Osteoblast (primary cell): ENCODE measurements at regions not wholly inside any gene's neighbourhood (a gene's known extent, or its start where the extent isn't known, plus 50 kb on each side); places are given as distances from the start of the nearest gene placed in this dataset.

Source experiments
- DNase-seq: peaks from one replicate; pipeline ENCODE4 v3.0.0; 2011; ENCODE audit warnings: low spot score, mixed read lengths; ENCODE audit not compliant: insufficient read length; ENCODE audit errors: missing footprints
- H2AFZ ChIP-seq: 2 replicates; pipeline ENCODE4 v1.6.0; 2011; ENCODE audit warnings: mild to moderate bottlenecking, low read length
- H3K27ac ChIP-seq: 2 replicates; pipeline ENCODE4 v1.5.1; 2011; ENCODE audit warnings: mild to moderate bottlenecking, low read depth, low read length, moderate library complexity
- H3K27me3 ChIP-seq: 2 replicates; pipeline ENCODE4 v1.6.0; 2012; ENCODE audit warnings: mild to moderate bottlenecking, control low read depth, inconsistent platforms, low read length, moderate library complexity; ENCODE audit not compliant: insufficient read depth
- H3K36me3 ChIP-seq: 2 replicates; pipeline ENCODE4 v1.5.1; 2011; ENCODE audit warnings: mild to moderate bottlenecking, low read length, control low read depth, moderate library complexity; ENCODE audit not compliant: insufficient read depth
- H3K4me1 ChIP-seq: 2 replicates; pipeline ENCODE4 v1.5.1; 2011; ENCODE audit warnings: mild to moderate bottlenecking, low read length, control low read depth, moderate library complexity; ENCODE audit not compliant: insufficient read depth
- H3K4me2 ChIP-seq: 2 replicates; pipeline ENCODE4 v1.6.0; 2011; ENCODE audit warnings: mild to moderate bottlenecking, low read length; ENCODE audit not compliant: insufficient read depth
- H3K4me3 ChIP-seq: fragments of 200-600 bp; sonication (generic); 3 replicates; pipeline ENCODE4 v1.5.1; 2012; ENCODE audit warnings: mild to moderate bottlenecking, low read length, inconsistent platforms; ENCODE audit not compliant: insufficient read depth
- H3K79me2 ChIP-seq: 2 replicates; pipeline ENCODE4 v1.6.0; 2012; ENCODE audit warnings: mild to moderate bottlenecking, low read length, control low read depth, inconsistent platforms; ENCODE audit not compliant: insufficient read depth
- H3K9me3 ChIP-seq: 2 replicates; pipeline ENCODE4 v1.5.1; 2011; ENCODE audit warnings: low read depth, low read length, control low read depth
- H4K20me1 ChIP-seq: 2 replicates; pipeline ENCODE4 v1.6.0; 2012; ENCODE audit warnings: mild to moderate bottlenecking, low read length, control low read depth; ENCODE audit not compliant: insufficient read depth
- CTCF ChIP-seq: IDR thresholded peaks from 2 replicates; pipeline ENCODE4 v1.5.1; 2011; ENCODE audit warnings: mild to moderate bottlenecking, low read depth, low read length, moderate library complexity; ENCODE audit errors: extremely low read depth

- Histone ChIP-seq H4K20me1 (no peaks in the 10 kb centered on the region), H2AFZ (no peak overlapping the region), H3K4me3 (no peak overlapping the region), H3K9me3 (no peaks in the 10 kb centered on the region), H3K36me3 (no peaks in the 10 kb centered on the region), H3K4me2 (no peak overlapping the region), H3K4me1 (no peaks in the 10 kb centered on the region), H3K27ac (no peak overlapping the region), H3K79me2 (no peaks in the 10 kb centered on the region), H3K27me3 (no peaks in the 10 kb centered on the region)
- TF ChIP-seq CTCF = no peak
- DNase-seq = no peak
Observed at GRCh38 chr6:55955684-55956083, 80.3 kb upstream of the BMP5 start.

- no peaks in the 10 kb centered on the region for H3K9me3 ChIP-seq
- no peaks in the 10 kb centered on the region for H3K27me3 ChIP-seq
- no peak overlapping the region for H3K4me2 ChIP-seq
- TF ChIP-seq CTCF = no peak
- no peak overlapping the region for H3K27ac ChIP-seq
- no peak overlapping the region for H3K4me3 ChIP-seq
- H3K79me2 ChIP-seq = no peaks in the 10 kb centered on the region
- no peaks in the 10 kb centered on the region for H4K20me1 ChIP-seq
- no peak overlapping the region for H2AFZ ChIP-seq
- no peaks in the 10 kb centered on the region for H3K36me3 ChIP-seq
- no peak for DNase-seq
- no peaks in the 10 kb centered on the region for H3K4me1 ChIP-seq
Observed at GRCh38 chr6:55954436-55954835, 79.0 kb upstream of the BMP5 start.

GRCh38 chr6:55953335-55953734 lies 77.9 kb upstream of the BMP5 start:
- DNase-seq = no peak
- Histone ChIP-seq H3K27me3 (no peaks in the 10 kb centered on the region), H2AFZ (peak overlapping the region; percentile 6), H3K27ac (no peak overlapping the region), H4K20me1 (no peaks in the 10 kb centered on the region), H3K79me2 (no peaks in the 10 kb centered on the region), H3K4me3 (peak overlapping the region; percentile 29), H3K4me2 (peak overlapping the region; percentile 74), H3K4me1 (no peaks in the 10 kb centered on the region), H3K36me3 (no peaks in the 10 kb centered on the region), H3K9me3 (no peaks in the 10 kb centered on the region)
- peak; percentile 57 for TF ChIP-seq CTCF

- Histone ChIP-seq H3K9me3 (no peaks in the 10 kb centered on the region), H3K27ac (no peak overlapping the region), H3K4me2 (no peak overlapping the region), H2AFZ (no peak overlapping the region), H3K4me1 (no peaks in the 10 kb centered on the region), H3K36me3 (no peaks in the 10 kb centered on the region), H3K27me3 (no peaks in the 10 kb centered on the region), H4K20me1 (no peaks in the 10 kb centered on the region), H3K79me2 (no peaks in the 10 kb centered on the region), H3K4me3 (no peak overlapping the region)
- no peak for TF ChIP-seq CTCF
- no peak for DNase-seq
Observed at GRCh38 chr6:55950071-55950814, 74.9 kb upstream of the BMP5 start.
